GM12892 (cell line): ENCODE measurements at regions not wholly inside any gene's neighbourhood (a gene's known extent, or its start where the extent isn't known, plus 50 kb on each side); places are given as distances from the start of the nearest gene placed in this dataset.

ENCODE experiments used
- DNase-seq: peaks from one replicate; pipeline ENCODE4 v3.0.0; 2011; ENCODE audit not compliant: insufficient read length
- FAIRE-seq: peaks from 2 replicates; lab custom pipeline; 2011; peaks lifted over from hg19 to GRCh38; lab: Jason Lieb, UNC
- POLR2A ChIP-seq: IDR thresholded peaks from 2 replicates; pipeline ENCODE4 v1.6.1; 2011; ENCODE audit warnings: low read depth, low read length, control low read depth
- POLR2AphosphoS5 ChIP-seq: IDR thresholded peaks from 2 replicates; pipeline ENCODE4 v1.6.1; 2011; ENCODE audit warnings: low read depth, low read length, control low read depth
- TAF1 ChIP-seq: IDR thresholded peaks from 2 replicates; pipeline ENCODE4 v1.6.1; 2011; ENCODE audit warnings: low read depth, mild to moderate bottlenecking, control low read depth, low read length, borderline replicate concordance

GRCh38 chr7:46705386-46706255, 784.5 kb upstream of the IGFBP3 start:
- no peak for FAIRE-seq
- no peak for DNase-seq
- no peak for TF ChIP-seq TAF1
- TF ChIP-seq POLR2AphosphoS5 = no peak
- no peak for TF ChIP-seq POLR2A

- TF ChIP-seq TAF1 (no peak), POLR2AphosphoS5 (no peak), POLR2A (no peak)
- FAIRE-seq (no peak), DNase-seq (no peak)
Observed at GRCh38 chr7:46696741-46697140, 775.7 kb upstream of the IGFBP3 start.

DNA sequence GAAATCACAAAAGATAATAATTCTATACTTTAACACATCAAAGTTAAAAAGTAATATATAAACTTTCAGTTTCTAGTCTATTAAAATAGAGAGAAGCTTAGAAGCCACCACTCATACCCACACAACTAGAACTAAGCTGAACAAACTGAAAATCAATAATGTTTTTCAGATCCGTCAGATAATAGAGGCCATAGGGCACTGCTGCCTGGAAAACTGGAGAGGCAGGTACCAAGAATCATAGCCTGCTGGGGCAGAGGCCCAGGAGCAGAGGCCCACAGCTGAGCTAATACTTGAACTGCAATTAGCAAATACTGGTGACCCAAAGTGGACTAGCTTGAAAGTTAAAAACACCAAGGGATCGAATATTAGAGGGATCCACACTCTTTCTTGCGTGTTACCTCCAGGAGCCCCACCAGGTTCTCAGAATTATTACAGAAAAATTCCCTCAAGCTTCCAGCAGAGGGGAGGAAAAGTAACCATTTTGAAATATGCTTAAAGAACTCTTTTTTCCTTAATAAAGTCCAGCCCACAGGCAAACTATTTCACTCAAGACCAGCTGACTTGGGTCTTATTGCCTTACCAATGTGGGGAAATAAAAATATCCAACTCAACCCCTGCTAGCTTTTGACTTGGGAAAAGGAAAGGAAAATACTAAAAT, 774.1 kb upstream of the IGFBP3 start:
- DNase-seq (no peak), FAIRE-seq (no peak)
- TF ChIP-seq TAF1 = no peak
- TF ChIP-seq POLR2A = no peak
- TF ChIP-seq POLR2AphosphoS5 = no peak

DNA sequence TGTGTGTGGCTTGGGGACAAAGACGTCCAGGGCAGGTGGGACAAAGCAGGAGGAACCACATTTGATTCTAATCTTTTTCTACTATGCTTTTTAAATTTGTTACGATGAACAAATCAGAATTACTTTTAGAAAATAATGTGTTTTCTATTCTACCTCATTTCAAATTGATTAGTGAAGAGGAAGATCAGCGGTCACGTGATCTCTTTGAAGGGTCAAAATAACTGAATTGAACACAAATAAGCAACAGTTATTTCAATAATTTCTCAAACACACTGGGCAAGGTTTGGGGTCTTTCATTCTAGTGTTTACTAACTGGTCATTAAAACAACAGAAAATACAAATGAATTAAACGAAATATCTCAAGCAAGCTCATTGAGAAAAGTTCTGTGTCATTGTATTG, 773.0 kb upstream of the IGFBP3 start:
- no peak for FAIRE-seq
- TF ChIP-seq TAF1 = no peak
- TF ChIP-seq POLR2A = no peak
- TF ChIP-seq POLR2AphosphoS5 = no peak
- DNase-seq = no peak

GRCh38 chr7:46687203-46687602, 766.1 kb upstream of the IGFBP3 start:
- no peak for TF ChIP-seq TAF1
- TF ChIP-seq POLR2AphosphoS5 = no peak
- TF ChIP-seq POLR2A = no peak
- FAIRE-seq = no peak
- no peak for DNase-seq

- TF ChIP-seq POLR2A (no peak), POLR2AphosphoS5 (no peak), TAF1 (no peak)
- no peak for DNase-seq
- no peak for FAIRE-seq
Observed at GRCh38 chr7:46685051-46685450, 764.0 kb upstream of the IGFBP3 start.

DNA sequence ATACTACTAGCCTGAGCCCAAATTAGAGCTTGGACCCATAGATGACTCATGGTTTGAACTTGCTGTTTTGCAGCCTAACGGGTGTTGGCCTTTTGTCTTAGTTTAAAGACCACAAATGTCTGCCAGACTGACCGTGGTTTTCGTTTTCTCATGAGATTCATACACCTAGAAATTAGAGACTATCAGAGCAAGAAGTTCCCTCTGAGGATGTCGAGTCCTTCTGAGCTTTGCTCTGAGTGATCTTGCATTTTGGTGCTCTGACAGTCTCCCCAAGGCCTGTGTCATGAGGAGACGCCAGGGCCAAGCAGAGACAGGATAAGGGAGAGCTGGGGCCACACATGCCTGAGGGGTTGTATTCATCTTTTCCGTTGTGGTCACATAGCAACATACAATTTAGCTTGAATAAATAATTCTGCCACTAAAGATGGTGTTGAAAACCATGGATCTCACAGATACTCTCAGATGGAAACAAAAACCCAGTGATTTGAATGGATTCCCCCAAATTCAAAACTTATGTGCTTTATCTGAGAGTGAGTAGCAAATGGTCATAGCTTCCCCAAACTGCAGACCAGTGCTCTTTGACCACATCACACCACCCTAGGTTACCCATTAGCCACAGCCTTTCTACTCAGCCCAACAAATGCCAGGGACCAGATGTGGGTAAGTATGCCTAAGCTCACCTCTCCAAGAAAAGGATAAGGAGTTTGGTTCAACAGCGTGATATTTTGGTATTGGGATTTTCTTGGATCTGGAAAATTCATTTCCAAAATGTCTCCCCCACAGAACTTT, 762.0 kb upstream of the IGFBP3 start:
- DNase-seq = no peak
- FAIRE-seq = peak; percentile 54
- TF ChIP-seq TAF1 = no peak
- no peak for TF ChIP-seq POLR2A
- TF ChIP-seq POLR2AphosphoS5 = no peak

DNA sequence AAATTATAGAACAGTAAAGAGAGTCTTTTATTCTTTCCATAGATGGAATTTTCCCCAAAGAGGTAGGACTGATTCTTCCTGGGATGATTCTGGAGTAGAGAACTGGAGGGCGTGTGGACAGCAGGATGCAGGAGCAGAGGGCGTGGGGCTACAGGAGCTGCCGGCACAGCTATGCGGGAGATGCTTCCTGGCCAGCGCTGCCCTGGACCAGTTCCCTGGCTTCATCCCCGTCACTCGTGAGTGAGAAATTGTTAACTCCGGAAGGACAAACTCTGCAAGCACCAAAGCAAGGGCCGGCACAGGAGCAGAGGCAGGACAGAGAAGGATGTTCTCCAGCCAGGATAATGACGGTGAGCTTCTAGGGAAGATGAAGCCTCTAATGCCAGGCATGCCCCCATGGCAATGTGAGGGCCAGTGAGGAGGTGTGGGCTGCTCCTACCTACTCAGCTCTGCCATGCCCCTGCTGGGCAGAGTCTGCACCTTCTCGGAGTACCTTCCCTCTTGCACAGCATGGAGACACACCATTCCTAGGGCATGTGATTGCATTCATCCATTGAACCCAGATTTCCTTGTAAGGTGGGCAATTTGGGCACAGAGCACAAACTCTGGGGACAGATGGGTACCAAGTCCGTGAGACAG, 760.9 kb upstream of the IGFBP3 start:
- TF ChIP-seq POLR2AphosphoS5 (no peak), POLR2A (no peak), TAF1 (no peak)
- no peak for FAIRE-seq
- no peak for DNase-seq

DNA sequence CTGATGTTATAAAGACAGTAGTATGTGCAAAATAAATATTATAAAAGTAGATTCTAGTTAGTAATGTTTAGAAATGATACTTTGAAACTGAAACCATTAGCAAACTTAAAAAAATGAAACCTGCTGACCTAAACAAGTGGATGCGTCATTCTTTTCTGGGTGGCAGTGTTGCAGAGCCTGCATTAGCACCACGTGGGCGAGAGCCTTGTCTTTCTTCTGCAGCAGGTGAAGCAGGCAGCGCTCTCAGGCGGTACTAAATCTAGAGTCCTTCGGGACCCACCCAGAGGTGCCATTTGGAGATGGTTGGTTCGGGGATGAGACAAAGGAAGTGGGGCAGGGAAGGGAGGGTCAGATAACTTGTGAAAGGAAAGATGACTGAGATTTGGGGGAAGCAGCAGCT, 759.1 kb upstream of the IGFBP3 start:
- peak; percentile 44 for FAIRE-seq
- no peak for DNase-seq
- TF ChIP-seq POLR2AphosphoS5 (no peak), POLR2A (no peak), TAF1 (no peak)

GRCh38 chr7:46679671-46680070, 758.6 kb upstream of the IGFBP3 start:
- DNase-seq (no peak), FAIRE-seq (no peak)
- no peak for TF ChIP-seq POLR2AphosphoS5
- TF ChIP-seq POLR2A = no peak
- TF ChIP-seq TAF1 = no peak

DNA sequence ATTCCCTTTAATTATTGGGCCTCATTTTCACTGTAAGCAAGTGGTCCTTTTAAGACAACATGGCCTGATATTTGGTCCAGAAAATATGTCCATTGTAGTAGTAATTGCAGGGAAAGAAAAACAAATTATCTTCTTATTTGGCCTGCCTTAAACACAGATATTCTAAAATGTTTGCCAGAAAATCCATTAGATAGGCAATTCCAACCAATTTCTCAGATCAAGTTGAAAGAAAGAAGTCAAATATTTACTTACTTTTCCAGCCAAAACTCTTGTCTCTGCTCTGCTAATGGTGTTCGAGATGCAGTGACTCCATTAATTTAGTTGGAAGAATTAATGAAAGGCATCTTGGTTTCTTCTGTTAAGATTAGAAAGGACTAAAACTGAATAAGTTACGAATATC, 757.3 kb upstream of the IGFBP3 start:
- TF ChIP-seq POLR2AphosphoS5 (no peak), POLR2A (no peak), TAF1 (no peak)
- DNase-seq (no peak), FAIRE-seq (no peak)
